HAP-1 (cell line): ENCODE measurements at regions not wholly inside any gene's neighbourhood (a gene's known extent, or its start where the extent isn't known, plus 50 kb on each side); places are given as distances from the start of the nearest gene placed in this dataset.

ENCODE experiments used
- DNase-seq, 2 experiments: peaks; one replicate each; pipeline ENCODE4 v3.0.0-alpha.2; 2016 to 2020; ENCODE audit warnings: low spot score in 2 of 2
- H3K27me3 ChIP-seq: fragments of 250-450 bp; sonication (Bioruptor Pico); 2 replicates; pipeline ENCODE4 v1.5.1; 2020; ENCODE audit warnings: low read depth, mild to moderate bottlenecking, moderate library complexity
- H3K36me3 ChIP-seq: fragments of 250-450 bp; sonication (Bioruptor Pico); replicated peaks from 2 replicates; pipeline ENCODE4 v1.5.1; 2020; ENCODE audit warnings: mild to moderate bottlenecking
- H3K4me1 ChIP-seq: fragments of 250-450 bp; sonication (Bioruptor Pico); 2 replicates; pipeline ENCODE4 v1.5.1; 2020; ENCODE audit warnings: mild to moderate bottlenecking
- H3K4me3 ChIP-seq: fragments of 250-450 bp; sonication (Bioruptor Pico); 2 replicates; pipeline ENCODE4 v1.5.1; 2020; ENCODE audit warnings: mild to moderate bottlenecking, moderate library complexity
- H3K9me3 ChIP-seq: fragments of 250-450 bp; sonication (Bioruptor Pico); 2 replicates; pipeline ENCODE4 v1.5.1; 2020; ENCODE audit warnings: mild to moderate bottlenecking, moderate library complexity
- in situ Hi-C: fragments of 300-500 bp; cut with MboI; formaldehyde crosslinking; loops from 3 replicates; pipeline ENCODE4 v1.14.3; 2020; ENCODE audit warnings: low sequenced_read_pairs, inconsistent platforms, mixed read lengths

GRCh38 chr4:95640311-95640710 is 91.5 kb upstream of the UNC5C start:
- in situ Hi-C loops: loop anchor here (25.0 kb wide), 1 partner anchor 478 kb away; no protein-coding TSS in a partner anchor
- no peaks in the 10 kb centered on the region for H3K36me3 ChIP-seq
- no peak overlapping the region for H3K4me3 ChIP-seq
- H3K9me3 ChIP-seq: no peaks in the 10 kb centered on the region
- no peak for DNase-seq
- H3K4me1 ChIP-seq: peaks cover 36% of the 10 kb centered on the region
- no peaks in the 10 kb centered on the region for H3K27me3 ChIP-seq

DNA sequence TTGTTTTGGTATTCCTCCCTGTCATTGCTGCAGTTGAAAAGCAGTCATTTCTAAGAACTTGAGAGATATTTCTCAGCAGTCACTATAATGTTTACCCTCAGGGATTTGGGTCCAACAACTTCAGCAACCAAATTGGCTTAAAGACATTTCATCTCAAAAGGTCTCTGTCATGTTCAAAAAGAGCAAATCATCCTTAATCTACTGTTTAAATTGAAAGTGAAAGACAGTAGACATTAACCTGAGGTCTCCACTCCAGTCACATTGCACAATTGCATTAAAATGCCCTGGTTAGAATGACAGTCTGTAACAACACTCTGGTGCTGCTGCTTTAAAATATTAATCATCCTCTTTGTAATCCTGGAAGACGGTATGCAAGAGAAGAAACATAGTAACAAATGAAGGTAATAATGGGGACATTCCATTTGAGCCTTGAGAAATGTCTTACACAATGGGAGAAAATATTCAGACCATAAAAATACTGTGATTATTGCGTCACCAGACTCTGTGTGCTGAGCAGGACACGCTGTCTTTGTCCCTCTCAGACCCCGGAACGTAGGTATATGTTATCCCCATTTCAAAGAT is 90.2 kb upstream of the UNC5C start:
- Histone ChIP-seq H3K4me1 (peaks cover 36% of the 10 kb centered on the region), H3K4me3 (no peak overlapping the region), H3K9me3 (no peaks in the 10 kb centered on the region), H3K36me3 (no peaks in the 10 kb centered on the region), H3K27me3 (no peaks in the 10 kb centered on the region)
- in situ Hi-C loops: loop anchor here (25.0 kb wide), 1 partner anchor 477 kb away; no protein-coding TSS in a partner anchor
- DNase-seq: peak; percentile 25 to 52

DNA sequence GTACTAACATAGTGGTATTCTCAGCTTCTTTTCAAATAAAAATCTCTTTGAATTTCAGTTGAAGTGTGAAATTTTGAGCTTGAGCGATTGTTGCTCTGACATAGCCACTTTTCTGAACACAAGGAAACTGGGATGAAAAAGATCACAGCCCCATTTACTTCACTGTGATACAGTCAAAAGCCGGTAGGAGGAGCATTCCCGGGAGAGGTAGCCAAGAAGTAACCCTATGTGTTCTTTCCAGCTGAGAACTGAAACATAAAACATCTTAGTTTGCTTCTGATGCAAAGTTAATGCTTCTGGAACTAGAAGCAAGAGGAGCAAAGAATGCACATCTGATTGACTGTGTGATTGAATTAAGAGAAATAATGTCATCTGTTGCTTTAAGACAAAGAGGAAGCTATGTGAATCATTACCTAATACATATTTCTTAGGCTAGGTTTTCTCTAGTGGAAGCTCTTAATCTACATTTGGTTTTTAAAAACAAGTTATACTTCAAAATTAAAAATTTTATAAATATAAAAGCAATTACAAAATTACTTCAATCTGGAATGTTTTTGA is 88.3 kb upstream of the UNC5C start:
- H3K27me3 ChIP-seq: no peaks in the 10 kb centered on the region
- H3K9me3 ChIP-seq: no peaks in the 10 kb centered on the region
- no peak overlapping the region for H3K4me3 ChIP-seq
- peak in 1 of 2 experiments; percentile 57 for DNase-seq
- peaks cover 36% of the 10 kb centered on the region for H3K4me1 ChIP-seq
- H3K36me3 ChIP-seq: no peaks in the 10 kb centered on the region
- in situ Hi-C loops: loop anchor here (25.0 kb wide), 1 partner anchor 475 kb away; no protein-coding TSS in a partner anchor

- Histone ChIP-seq H3K27me3 (no peaks in the 10 kb centered on the region), H3K36me3 (no peaks in the 10 kb centered on the region), H3K4me3 (no peak overlapping the region), H3K4me1 (peaks cover 36% of the 10 kb centered on the region), H3K9me3 (no peaks in the 10 kb centered on the region)
- DNase-seq: no peak
- in situ Hi-C loops: loop anchor here (25.0 kb wide), 1 partner anchor 474 kb away; no protein-coding TSS in a partner anchor
Observed at GRCh38 chr4:95636061-95636460, 87.3 kb upstream of the UNC5C start.

GRCh38 chr4:95627709-95628108 is 78.9 kb upstream of the UNC5C start:
- no peaks in the 10 kb centered on the region for H3K36me3 ChIP-seq
- in situ Hi-C loops: loop anchor here (25.0 kb wide), 1 partner anchor 465 kb away; no protein-coding TSS in a partner anchor
- DNase-seq: peak in 1 of 2 experiments; percentile 60
- no peaks in the 10 kb centered on the region for H3K9me3 ChIP-seq
- no peak overlapping the region for H3K4me3 ChIP-seq
- no peaks in the 10 kb centered on the region; the same call in 1 of the 2 replicates for H3K4me1 ChIP-seq
- no peaks in the 10 kb centered on the region for H3K27me3 ChIP-seq

GRCh38 chr4:95627024-95627605 is 78.3 kb upstream of the UNC5C start:
- H3K27me3 ChIP-seq: no peaks in the 10 kb centered on the region
- no peaks in the 10 kb centered on the region; the same call in 1 of the 2 replicates for H3K4me1 ChIP-seq
- no peaks in the 10 kb centered on the region for H3K36me3 ChIP-seq
- H3K9me3 ChIP-seq: no peaks in the 10 kb centered on the region
- in situ Hi-C loops: loop anchor here (25.0 kb wide), 1 partner anchor 465 kb away; no protein-coding TSS in a partner anchor
- DNase-seq: no peak
- H3K4me3 ChIP-seq: no peak overlapping the region

- in situ Hi-C loops: loop anchor here (25.0 kb wide), 1 partner anchor 463 kb away; no protein-coding TSS in a partner anchor
- no peaks in the 10 kb centered on the region for H3K9me3 ChIP-seq
- DNase-seq: no peak
Observed at GRCh38 chr4:95625020-95625419, 76.2 kb upstream of the UNC5C start.

GRCh38 chr4:95619525-95620443 is 71.0 kb upstream of the UNC5C start:
- no peaks in the 10 kb centered on the region for H3K9me3 ChIP-seq
- in situ Hi-C loops: no loop called here
- no peaks in the 10 kb centered on the region for H3K36me3 ChIP-seq
- H3K4me1 ChIP-seq: no peaks in the 10 kb centered on the region
- H3K4me3 ChIP-seq: no peak overlapping the region
- no peaks in the 10 kb centered on the region for H3K27me3 ChIP-seq
- no peak for DNase-seq

More at GRCh38 chr4:95625020-95625419, 76.2 kb upstream of the UNC5C start:
- Histone ChIP-seq H3K4me3 (no peak overlapping the region), H3K27me3 (no peaks in the 10 kb centered on the region), H3K4me1 (no peaks in the 10 kb centered on the region; the same call in 1 of the 2 replicates), H3K36me3 (no peaks in the 10 kb centered on the region)

DNA sequence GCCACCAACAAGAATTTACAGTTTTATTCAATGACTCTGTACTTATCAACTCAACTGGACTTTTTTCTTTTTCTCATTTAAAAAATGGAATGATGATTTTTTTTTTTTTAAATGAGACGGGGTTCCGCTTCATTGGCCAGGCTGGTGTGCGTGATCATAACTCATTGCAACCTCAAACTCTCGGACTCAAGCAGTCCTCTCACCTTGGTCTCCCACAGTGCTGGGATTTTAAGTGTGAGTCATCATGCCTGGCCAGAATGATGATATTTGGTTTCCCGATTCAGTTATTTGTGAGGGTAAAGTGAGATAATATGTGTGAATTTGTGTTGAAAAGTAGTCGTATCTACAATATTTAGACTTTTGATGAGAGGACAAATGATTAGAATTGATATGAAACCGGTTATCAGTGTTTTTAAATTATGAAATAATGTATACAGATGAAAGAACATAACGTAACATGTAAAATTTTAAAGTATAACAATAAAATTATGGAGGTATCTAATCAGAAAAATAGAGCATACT is 66.0 kb upstream of the UNC5C start:
- no peaks in the 10 kb centered on the region for H3K36me3 ChIP-seq
- DNase-seq: no peak
- no peaks in the 10 kb centered on the region for H3K4me1 ChIP-seq
- H3K4me3 ChIP-seq: no peak overlapping the region
- H3K27me3 ChIP-seq: no peaks in the 10 kb centered on the region
- H3K9me3 ChIP-seq: no peaks in the 10 kb centered on the region
- in situ Hi-C loops: no loop called here

- Histone ChIP-seq H3K27me3 (no peaks in the 10 kb centered on the region), H3K4me3 (no peak overlapping the region)
- in situ Hi-C loops: no loop called here
Observed at GRCh38 chr4:95610061-95610569, 61.3 kb upstream of the UNC5C start.

GRCh38 chr4:95606739-95607138 is 58.0 kb upstream of the UNC5C start:
- H3K4me3 ChIP-seq: no peak overlapping the region
- no peak for DNase-seq
- in situ Hi-C loops: no loop called here
- no peaks in the 10 kb centered on the region for H3K9me3 ChIP-seq
- H3K36me3 ChIP-seq: no peaks in the 10 kb centered on the region
- no peaks in the 10 kb centered on the region for H3K4me1 ChIP-seq
- H3K27me3 ChIP-seq: no peaks in the 10 kb centered on the region

More at GRCh38 chr4:95610061-95610569, 61.3 kb upstream of the UNC5C start:
- no peaks in the 10 kb centered on the region for H3K9me3 ChIP-seq
- no peaks in the 10 kb centered on the region for H3K36me3 ChIP-seq
- H3K4me1 ChIP-seq: no peaks in the 10 kb centered on the region
- DNase-seq: no peak

- in situ Hi-C loops: no loop called here
- no peaks in the 10 kb centered on the region for H3K9me3 ChIP-seq
- H3K36me3 ChIP-seq: no peaks in the 10 kb centered on the region
- no peaks in the 10 kb centered on the region for H3K4me1 ChIP-seq
- H3K4me3 ChIP-seq: no peak overlapping the region
- no peak for DNase-seq
- H3K27me3 ChIP-seq: no peaks in the 10 kb centered on the region
Observed at GRCh38 chr4:95603393-95603792, 54.6 kb upstream of the UNC5C start.

GRCh38 chr4:95602872-95603271 is 54.1 kb upstream of the UNC5C start:
- Histone ChIP-seq H3K9me3 (no peaks in the 10 kb centered on the region), H3K4me3 (no peak overlapping the region), H3K36me3 (no peaks in the 10 kb centered on the region), H3K27me3 (no peaks in the 10 kb centered on the region), H3K4me1 (no peaks in the 10 kb centered on the region)
- in situ Hi-C loops: no loop called here
- DNase-seq: no peak
